Esophagus muscularis mucosa (tissue), 3 donors: ENCODE measurements at regions not wholly inside any gene's neighbourhood (a gene's known extent, or its start where the extent isn't known, plus 50 kb on each side); places are given as distances from the start of the nearest gene placed in this dataset.

Source experiments
- POLR2A ChIP-seq: fragments of 450-650 bp; IDR thresholded peaks from one replicate; pipeline ENCODE4 v1.6.1; 2017; ENCODE audit warnings: antibody characterized with exemption, moderate library complexity, mild to moderate bottlenecking, low read depth
- POLR2AphosphoS5 ChIP-seq, 2 donors: sonication (generic); formaldehyde crosslinking; IDR thresholded peaks; one replicate each; pipeline ENCODE4 v1.6.1; 2017; ENCODE audit warnings: antibody characterized with exemption in 2 of 2
- TF ChIP-seq, protein P1 (sequence below), 3 experiments: fragments of 200-600 bp in 2 of 3; fragments of 450-650 bp in 1 of 3; sonication (generic) in 2 of 3; IDR thresholded peaks; one replicate each; pipeline ENCODE4 v1.5.1; 2017 to 2019; ENCODE audit warnings: antibody characterized with exemption in 3 of 3, mild to moderate bottlenecking in 2 of 3, moderate library complexity in 1 of 3

DNA sequence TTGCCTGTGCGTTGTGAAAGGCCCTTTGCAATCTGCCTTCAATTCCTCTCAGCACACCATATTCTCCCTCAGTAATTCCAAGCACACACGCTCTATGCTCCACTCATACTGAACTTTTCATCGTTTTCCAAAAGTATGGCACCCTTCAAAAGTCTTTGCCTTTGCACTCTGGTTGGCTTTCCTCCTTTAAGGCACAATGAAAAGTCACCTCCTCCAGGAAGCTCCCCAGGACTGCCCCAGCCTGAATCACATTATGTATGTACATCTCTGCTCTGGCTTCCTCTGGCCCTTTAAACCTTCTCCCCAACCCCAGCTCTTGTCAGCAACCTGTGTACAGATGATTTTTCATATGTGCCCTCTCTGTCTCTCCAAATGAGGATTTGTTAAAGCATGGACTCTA lies 250.7 kb downstream of the MAF start:
- no peak for TF ChIP-seq POLR2AphosphoS5 (IDR thresholded peaks at IDR 0.05)
- TF ChIP-seq, protein P1, sequence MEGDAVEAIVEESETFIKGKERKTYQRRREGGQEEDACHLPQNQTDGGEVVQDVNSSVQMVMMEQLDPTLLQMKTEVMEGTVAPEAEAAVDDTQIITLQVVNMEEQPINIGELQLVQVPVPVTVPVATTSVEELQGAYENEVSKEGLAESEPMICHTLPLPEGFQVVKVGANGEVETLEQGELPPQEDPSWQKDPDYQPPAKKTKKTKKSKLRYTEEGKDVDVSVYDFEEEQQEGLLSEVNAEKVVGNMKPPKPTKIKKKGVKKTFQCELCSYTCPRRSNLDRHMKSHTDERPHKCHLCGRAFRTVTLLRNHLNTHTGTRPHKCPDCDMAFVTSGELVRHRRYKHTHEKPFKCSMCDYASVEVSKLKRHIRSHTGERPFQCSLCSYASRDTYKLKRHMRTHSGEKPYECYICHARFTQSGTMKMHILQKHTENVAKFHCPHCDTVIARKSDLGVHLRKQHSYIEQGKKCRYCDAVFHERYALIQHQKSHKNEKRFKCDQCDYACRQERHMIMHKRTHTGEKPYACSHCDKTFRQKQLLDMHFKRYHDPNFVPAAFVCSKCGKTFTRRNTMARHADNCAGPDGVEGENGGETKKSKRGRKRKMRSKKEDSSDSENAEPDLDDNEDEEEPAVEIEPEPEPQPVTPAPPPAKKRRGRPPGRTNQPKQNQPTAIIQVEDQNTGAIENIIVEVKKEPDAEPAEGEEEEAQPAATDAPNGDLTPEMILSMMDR (IDR thresholded peaks at IDR 0.05): no peak
- TF ChIP-seq POLR2A: no peak
